Adrenal gland (tissue), 9 donors: ENCODE measurements at regions not wholly inside any gene's neighbourhood (a gene's known extent, or its start where the extent isn't known, plus 50 kb on each side); places are given as distances from the start of the nearest gene placed in this dataset.

Experiments used
- DNase-seq, 7 donors: peaks; one replicate each; pipeline ENCODE4 v3.0.0-alpha.2; 2019 to 2020
- H3K27ac ChIP-seq, 5 donors: fragments of 200-600 bp; sonication (generic) in 4 of 5; 1 replicate in 3 of 5; 2 replicates in 2 of 5; pipeline versions ENCODE4 v1.5.1 to v1.8.0; 2016 to 2020; ENCODE audit warnings: mild to moderate bottlenecking in 1 of 5
- H3K27me3 ChIP-seq: fragments of 200-600 bp; 2 replicates; pipeline ENCODE4 v1.8.0; 2021
- H3K36me3 ChIP-seq, 2 donors: fragments of 200-600 bp; replicated peaks in 1 of 2; 1 replicate in 1 of 2; 2 replicates in 1 of 2; pipeline versions ENCODE4 v1.5.1 to v1.8.0; 2018 to 2022
- H3K4me1 ChIP-seq, 2 donors: fragments of 200-600 bp; replicated peaks in 1 of 2; 1 replicate in 1 of 2; 2 replicates in 1 of 2; pipeline versions ENCODE4 v1.5.1 to v1.8.0; 2018 to 2021
- H3K4me3 ChIP-seq, 4 donors: fragments of 200-600 bp; sonication (generic) in 3 of 4; one replicate each; pipeline ENCODE4 v1.5.1; 2016 to 2018
- H3K9me3 ChIP-seq, 3 donors: fragments of 200-600 bp; sonication (generic) in 1 of 3; replicated peaks in 1 of 3; 1 replicate in 2 of 3; 2 replicates in 1 of 3; pipeline versions ENCODE4 v1.5.1 to v1.8.0; 2016 to 2021
- POLR2A ChIP-seq, 2 donors: fragments of 450-650 bp; IDR thresholded peaks; one replicate each; pipeline ENCODE4 v1.6.1; 2017; ENCODE audit warnings: antibody characterized with exemption in 2 of 2, mild to moderate bottlenecking in 2 of 2, moderate library complexity in 1 of 2
- WGBS, 4 donors: extraction: QIAGEN DNeasy Blood & Tissue Kit in 2 of 4; methylation state at CpG; one replicate each; pipeline versions ENCODE4 v1.1.5 to v1.1.7; 2013 to 2017; 5-methylcytosine and 5-hydroxymethylcytosine counted together
- intact Hi-C, 2 donors: fragments of 100-400 bp; cut with DNase I; formaldehyde crosslinking; loops; one replicate each; pipeline versions ENCODE4 v1.14.1 to v1.15.0; 2022 to 2023
- TF ChIP-seq, protein P1 (sequence below), 6 experiments: fragments of 450-650 bp in 4 of 6; fragments of 200-600 bp in 2 of 6; sonication (generic) in 1 of 6; IDR thresholded peaks; 1 replicate in 5 of 6; 2 replicates in 1 of 6; pipeline versions ENCODE4 v1.5.1 to v1.8.0; 2016 to 2021; ENCODE audit warnings: antibody characterized with exemption in 6 of 6, mild to moderate bottlenecking in 2 of 6, moderate library complexity in 1 of 6
- donor health status: healthy with polysubstance abuse.
- donor health status: Bipolar disorder and iron deficiency.
- donor health status: DM: yes; HTN: yes; CAD: no.
- donor health status: DM: no; HTN: no; CAD: no.
- donor health status: DM: no; HTN: no; CAD: no.

DNA sequence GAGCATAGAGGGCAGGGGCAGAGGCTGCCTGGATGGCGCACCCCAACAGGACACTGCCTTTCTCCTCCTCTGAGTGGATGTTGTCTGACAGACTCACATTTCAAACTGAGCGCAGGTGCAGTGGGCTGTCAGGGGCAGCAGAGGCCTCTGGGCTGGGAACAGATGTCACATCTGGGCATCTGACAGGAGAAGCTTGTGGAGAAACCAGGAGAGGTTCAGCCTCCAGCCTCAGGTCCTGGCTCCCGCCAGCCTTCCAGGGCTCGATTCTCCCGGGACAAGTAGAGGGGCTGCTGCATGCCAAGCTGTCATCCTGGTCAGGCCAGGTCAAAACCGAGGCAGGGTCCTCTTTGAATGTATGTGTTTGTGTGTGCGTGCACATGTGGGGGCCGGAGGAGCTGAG is 67.7 kb upstream of the SDK2 start:
- Histone ChIP-seq H3K27ac (no peak overlapping the region), H3K4me3 (no peak overlapping the region), H3K4me1 (no peaks in the 10 kb centered on the region), H3K27me3 (no peaks in the 10 kb centered on the region), H3K36me3 (no peaks in the 10 kb centered on the region), H3K9me3 (no peaks in the 10 kb centered on the region)
- no peak for DNase-seq
- intact Hi-C loops: loop anchor here (5.0 kb wide), 2 partner anchors 280 to 285 kb away; no protein-coding TSS in a partner anchor
- WGBS, 4 donors: 83 to 93% (median 88%) methylated on average over 4 to 8 of the region's 8 CpGs
- TF ChIP-seq, protein P1, sequence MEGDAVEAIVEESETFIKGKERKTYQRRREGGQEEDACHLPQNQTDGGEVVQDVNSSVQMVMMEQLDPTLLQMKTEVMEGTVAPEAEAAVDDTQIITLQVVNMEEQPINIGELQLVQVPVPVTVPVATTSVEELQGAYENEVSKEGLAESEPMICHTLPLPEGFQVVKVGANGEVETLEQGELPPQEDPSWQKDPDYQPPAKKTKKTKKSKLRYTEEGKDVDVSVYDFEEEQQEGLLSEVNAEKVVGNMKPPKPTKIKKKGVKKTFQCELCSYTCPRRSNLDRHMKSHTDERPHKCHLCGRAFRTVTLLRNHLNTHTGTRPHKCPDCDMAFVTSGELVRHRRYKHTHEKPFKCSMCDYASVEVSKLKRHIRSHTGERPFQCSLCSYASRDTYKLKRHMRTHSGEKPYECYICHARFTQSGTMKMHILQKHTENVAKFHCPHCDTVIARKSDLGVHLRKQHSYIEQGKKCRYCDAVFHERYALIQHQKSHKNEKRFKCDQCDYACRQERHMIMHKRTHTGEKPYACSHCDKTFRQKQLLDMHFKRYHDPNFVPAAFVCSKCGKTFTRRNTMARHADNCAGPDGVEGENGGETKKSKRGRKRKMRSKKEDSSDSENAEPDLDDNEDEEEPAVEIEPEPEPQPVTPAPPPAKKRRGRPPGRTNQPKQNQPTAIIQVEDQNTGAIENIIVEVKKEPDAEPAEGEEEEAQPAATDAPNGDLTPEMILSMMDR (IDR thresholded peaks at IDR 0.05): no peak
- TF ChIP-seq POLR2A (IDR thresholded peaks at IDR 0.05): no peak

DNA sequence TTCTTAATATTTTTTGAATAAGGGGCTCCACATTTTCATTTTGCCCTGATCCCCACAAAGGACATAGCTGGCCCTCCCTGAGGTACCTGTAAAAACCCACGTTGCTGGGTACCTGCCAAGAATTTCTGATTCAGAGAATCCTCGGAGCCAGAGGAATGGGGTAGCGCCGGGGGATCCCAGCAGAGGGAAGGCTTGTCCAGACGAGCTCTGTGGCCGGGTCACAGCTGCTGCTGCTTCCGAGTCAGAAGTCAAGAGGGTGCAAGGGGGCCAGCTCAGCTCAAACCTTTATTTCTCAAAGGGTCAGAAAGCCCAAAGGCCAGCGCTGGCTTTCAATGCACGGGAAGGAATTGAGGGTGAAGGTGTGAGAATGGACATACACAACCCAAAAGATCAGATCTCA is 68.9 kb upstream of the SDK2 start:
- no peak for DNase-seq
- no peaks in the 10 kb centered on the region for H3K4me1 ChIP-seq
- no peaks in the 10 kb centered on the region for H3K27me3 ChIP-seq
- intact Hi-C loops: loop anchor here (5.0 kb wide), 2 partner anchors 281 to 286 kb away; no protein-coding TSS in a partner anchor
- WGBS, 4 donors: 32 to 59% (median 51%) methylated on average over 9 of the region's 9 CpGs
- no peak overlapping the region for H3K4me3 ChIP-seq
- no peak for TF ChIP-seq POLR2A (IDR thresholded peaks at IDR 0.05)
- TF ChIP-seq, protein P1 (IDR thresholded peaks at IDR 0.05): no peak
- no peaks in the 10 kb centered on the region for H3K9me3 ChIP-seq
- H3K27ac ChIP-seq: no peak overlapping the region
- H3K36me3 ChIP-seq: no peaks in the 10 kb centered on the region

DNA sequence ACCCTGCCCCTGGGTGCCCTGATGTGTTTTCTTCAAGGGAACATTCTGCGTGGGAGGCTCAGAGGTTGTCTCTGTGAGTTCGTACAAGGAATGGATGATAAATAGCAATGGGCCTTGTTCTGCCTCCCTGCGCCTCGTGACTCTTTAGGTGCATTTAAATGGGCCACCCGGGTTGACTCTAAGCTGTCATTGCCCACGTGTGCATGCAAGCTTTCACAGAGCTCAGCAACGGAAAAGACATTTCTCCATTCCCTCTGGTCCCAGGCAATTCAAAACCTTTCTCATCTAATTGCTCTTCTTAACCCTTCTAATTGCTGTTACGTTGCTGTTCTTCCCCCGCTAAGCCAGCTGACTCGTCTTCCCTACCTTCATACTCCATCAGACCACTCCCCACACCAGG is 71.5 kb upstream of the SDK2 start:
- WGBS, 4 donors: 68 to 77% (median 72%) methylated on average over 10 of the region's 10 CpGs
- Histone ChIP-seq H3K27ac (no peak overlapping the region), H3K4me3 (no peak overlapping the region), H3K36me3 (no peaks in the 10 kb centered on the region), H3K9me3 (no peaks in the 10 kb centered on the region), H3K27me3 (no peaks in the 10 kb centered on the region), H3K4me1 (no peaks in the 10 kb centered on the region)
- TF ChIP-seq POLR2A (IDR thresholded peaks at IDR 0.05): no peak
- intact Hi-C loops: no loop called here
- no peak for DNase-seq

DNA sequence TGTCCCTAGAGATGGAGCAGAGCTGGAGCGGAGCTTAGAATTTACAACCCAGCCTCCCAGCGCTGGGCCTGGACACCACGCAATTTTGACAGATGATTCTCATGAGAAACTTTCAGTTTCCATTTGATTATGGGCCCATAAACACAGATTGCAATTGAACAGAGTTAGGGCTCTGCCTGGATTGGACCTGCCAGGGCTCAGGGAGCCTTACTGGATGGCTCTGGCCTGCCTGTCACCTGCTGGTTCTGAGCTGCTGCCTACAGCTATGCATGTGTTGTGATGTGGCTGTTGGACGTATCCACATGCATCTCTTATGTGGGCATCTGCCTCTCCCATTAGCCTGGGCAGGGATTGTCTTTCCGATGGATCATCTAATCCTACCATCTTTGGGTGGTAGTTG is 73.4 kb upstream of the SDK2 start:
- intact Hi-C loops: no loop called here
- TF ChIP-seq, protein P1 (IDR thresholded peaks at IDR 0.05): no peak
- no peak for TF ChIP-seq POLR2A (IDR thresholded peaks at IDR 0.05)
- H3K9me3 ChIP-seq: no peaks in the 10 kb centered on the region
- no peaks in the 10 kb centered on the region for H3K36me3 ChIP-seq
- H3K4me3 ChIP-seq: no peak overlapping the region
- no peak overlapping the region for H3K27ac ChIP-seq
- no peaks in the 10 kb centered on the region for H3K4me1 ChIP-seq
- DNase-seq: no peak
- 79 to 89% (median 81%) methylated on average over 5 of the region's 5 CpGs for WGBS, 4 donors
- H3K27me3 ChIP-seq: no peaks in the 10 kb centered on the region

DNA sequence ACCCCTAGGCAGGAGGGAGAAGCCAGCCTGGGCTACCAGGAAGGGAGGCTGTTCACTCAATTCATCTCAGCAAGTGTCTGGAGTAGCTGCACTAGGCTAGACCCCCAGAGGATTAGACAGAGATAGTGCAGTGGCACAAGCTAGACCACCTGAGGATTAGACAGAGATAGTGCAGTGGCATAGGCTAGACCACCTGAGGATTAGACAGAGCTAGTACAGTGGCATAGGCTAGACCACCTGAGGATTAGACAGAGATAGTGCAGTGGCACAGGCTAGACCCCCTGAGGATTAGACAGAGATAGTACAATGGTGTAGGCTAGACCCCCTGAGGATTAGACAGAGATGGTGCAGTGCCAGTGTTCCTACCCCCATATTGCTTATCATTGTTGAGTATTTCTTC is 74.1 kb upstream of the SDK2 start:
- Histone ChIP-seq H3K9me3 (no peaks in the 10 kb centered on the region), H3K27me3 (no peaks in the 10 kb centered on the region), H3K4me1 (no peaks in the 10 kb centered on the region), H3K27ac (no peak overlapping the region), H3K36me3 (no peaks in the 10 kb centered on the region), H3K4me3 (no peak overlapping the region)
- TF ChIP-seq, protein P1 (IDR thresholded peaks at IDR 0.05): no peak
- no peak for TF ChIP-seq POLR2A (IDR thresholded peaks at IDR 0.05)
- DNase-seq: no peak
- intact Hi-C loops: no loop called here
